GM12878 (cell line): ENCODE measurements at regions not wholly inside any gene's neighbourhood (a gene's known extent, or its start where the extent isn't known, plus 50 kb on each side); places are given as distances from the start of the nearest gene placed in this dataset.

Experiments used
- E2F4 ChIP-seq: IDR thresholded peaks from 2 replicates; pipeline ENCODE4 v1.6.1; 2012; ENCODE audit warnings: low read depth, low read length, improper control_type of control experiment
- POLR2AphosphoS5 ChIP-seq: IDR thresholded peaks from 2 replicates; pipeline ENCODE4 v1.6.1; 2011; ENCODE audit warnings: mild to moderate bottlenecking, low read length, inconsistent platforms
- REST ChIP-seq: IDR thresholded peaks from 2 replicates; pipeline ENCODE4 v1.6.1; 2012; ENCODE audit warnings: mild to moderate bottlenecking, low read depth, low read length
- ZBTB11 ChIP-seq: fragments of 450-650 bp; formaldehyde crosslinking; IDR thresholded peaks from 2 replicates; pipeline ENCODE4 v1.5.0; 2022; ENCODE audit warnings: mild to moderate bottlenecking, missing genetic modification characterization
- TF ChIP-seq, protein P1 (sequence below), 3 experiments: IDR thresholded peaks in 2 of 3; conservative IDR thresholded peaks in 1 of 3; 2 replicates each; pipeline ENCODE4 v1.5.1; 2011; ENCODE audit warnings: low read depth in 3 of 3, low read length in 3 of 3, mild to moderate bottlenecking in 3 of 3, control low read depth in 2 of 3, moderate library complexity in 2 of 3, inconsistent platforms in 1 of 3, mixed read lengths in 1 of 3; ENCODE audit not compliant: control insufficient read depth in 2 of 3, insufficient read depth in 1 of 3; ENCODE audit errors: extremely low read depth in 1 of 3

DNA sequence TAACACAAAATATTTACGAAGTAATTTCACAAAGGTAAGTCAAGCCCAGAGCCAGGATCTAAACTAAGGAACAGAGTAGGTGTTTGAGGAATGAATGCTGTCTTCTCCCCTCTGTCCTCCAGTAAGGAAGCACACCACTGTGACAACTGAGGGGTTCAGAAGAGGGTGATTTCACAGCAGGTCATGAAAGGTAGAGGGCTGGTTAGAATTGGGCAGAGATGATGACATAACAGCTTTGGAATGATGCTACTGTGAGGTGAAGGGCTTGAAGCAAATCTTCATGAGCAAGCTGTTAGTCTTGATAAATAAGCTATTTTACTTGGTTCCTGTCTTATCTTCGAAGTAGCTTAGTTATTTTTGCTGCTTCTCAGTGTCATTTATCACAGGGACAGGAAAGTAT, 498.6 kb downstream of the FGF9 start:
- TF ChIP-seq, protein P1, sequence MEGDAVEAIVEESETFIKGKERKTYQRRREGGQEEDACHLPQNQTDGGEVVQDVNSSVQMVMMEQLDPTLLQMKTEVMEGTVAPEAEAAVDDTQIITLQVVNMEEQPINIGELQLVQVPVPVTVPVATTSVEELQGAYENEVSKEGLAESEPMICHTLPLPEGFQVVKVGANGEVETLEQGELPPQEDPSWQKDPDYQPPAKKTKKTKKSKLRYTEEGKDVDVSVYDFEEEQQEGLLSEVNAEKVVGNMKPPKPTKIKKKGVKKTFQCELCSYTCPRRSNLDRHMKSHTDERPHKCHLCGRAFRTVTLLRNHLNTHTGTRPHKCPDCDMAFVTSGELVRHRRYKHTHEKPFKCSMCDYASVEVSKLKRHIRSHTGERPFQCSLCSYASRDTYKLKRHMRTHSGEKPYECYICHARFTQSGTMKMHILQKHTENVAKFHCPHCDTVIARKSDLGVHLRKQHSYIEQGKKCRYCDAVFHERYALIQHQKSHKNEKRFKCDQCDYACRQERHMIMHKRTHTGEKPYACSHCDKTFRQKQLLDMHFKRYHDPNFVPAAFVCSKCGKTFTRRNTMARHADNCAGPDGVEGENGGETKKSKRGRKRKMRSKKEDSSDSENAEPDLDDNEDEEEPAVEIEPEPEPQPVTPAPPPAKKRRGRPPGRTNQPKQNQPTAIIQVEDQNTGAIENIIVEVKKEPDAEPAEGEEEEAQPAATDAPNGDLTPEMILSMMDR (IDR thresholded peaks at IDR 0.05 in 2 of 3, conservative IDR thresholded peaks at IDR 0.05 in 1 of 3; ENCODE audit: control insufficient read depth in 2 of 3, extremely low read depth in 1 of 3, insufficient read depth in 1 of 3, low read depth in 3 of 3, low read length in 3 of 3) = no peak
- no peak for TF ChIP-seq E2F4
- no peak for TF ChIP-seq REST
- TF ChIP-seq POLR2AphosphoS5 = no peak
- no peak for TF ChIP-seq ZBTB11
